Loucy (cell line): ENCODE measurements at regions not wholly inside any gene's neighbourhood (a gene's known extent, or its start where the extent isn't known, plus 50 kb on each side); places are given as distances from the start of the nearest gene placed in this dataset.

Experiments used
- EZH2phosphoT487 ChIP-seq: fragments of 200-600 bp; IDR thresholded peaks from 2 replicates; pipeline ENCODE4 v1.6.1; 2018; ENCODE audit warnings: antibody characterized with exemption, mild to moderate bottlenecking, moderate library complexity, borderline replicate concordance
- TF ChIP-seq, protein P1 (sequence below): fragments of 200-600 bp; sonication (generic); conservative IDR thresholded peaks from 2 replicates; pipeline ENCODE4 v1.5.1; 2014; ENCODE audit warnings: mild to moderate bottlenecking, antibody characterized with exemption, low read length

DNA sequence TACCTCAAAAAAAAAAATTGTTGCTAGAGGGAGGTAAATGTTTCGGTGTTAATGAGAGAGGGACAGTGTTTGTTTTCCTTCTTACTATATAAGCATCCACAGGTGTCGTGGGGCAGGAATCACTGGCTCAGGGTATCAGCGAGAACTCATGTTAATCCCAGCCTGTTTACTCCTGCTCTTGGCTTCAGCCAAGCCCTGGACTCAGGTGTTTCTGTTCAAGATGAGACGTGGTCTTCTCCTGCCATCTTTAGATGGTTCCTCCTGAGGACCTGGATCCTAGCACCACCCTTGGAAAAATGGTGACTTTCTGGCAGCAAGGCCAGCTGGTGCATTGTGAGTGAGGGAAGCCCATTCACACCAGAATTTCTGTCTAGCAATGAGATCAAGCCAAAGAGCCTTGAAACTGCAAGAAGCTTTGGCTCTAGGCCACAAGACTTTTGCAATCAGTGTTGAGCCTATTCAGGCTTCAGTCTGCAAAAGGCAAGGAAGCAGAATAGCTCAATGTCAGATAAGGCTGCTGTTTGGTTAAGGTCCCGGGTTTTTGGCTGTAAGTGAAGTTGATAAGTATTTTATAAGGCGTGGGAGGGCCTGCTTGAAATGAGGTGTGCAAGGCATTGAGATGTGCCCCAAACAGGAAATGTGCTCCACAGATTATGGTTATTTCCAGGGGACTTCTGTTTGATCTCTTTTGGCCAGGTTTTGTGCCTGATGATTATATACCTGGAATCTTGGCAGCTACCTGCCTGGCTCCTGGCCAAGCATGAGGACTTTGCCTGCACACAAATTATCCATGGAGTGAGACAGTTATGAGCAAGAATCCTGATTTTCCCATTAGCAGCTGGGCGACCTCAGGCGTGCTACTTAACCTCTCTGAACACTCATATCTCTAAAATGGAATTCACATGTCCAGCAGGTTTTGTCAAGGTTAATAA lies 99.8 kb downstream of the TENT4A start:
- TF ChIP-seq, protein P1, sequence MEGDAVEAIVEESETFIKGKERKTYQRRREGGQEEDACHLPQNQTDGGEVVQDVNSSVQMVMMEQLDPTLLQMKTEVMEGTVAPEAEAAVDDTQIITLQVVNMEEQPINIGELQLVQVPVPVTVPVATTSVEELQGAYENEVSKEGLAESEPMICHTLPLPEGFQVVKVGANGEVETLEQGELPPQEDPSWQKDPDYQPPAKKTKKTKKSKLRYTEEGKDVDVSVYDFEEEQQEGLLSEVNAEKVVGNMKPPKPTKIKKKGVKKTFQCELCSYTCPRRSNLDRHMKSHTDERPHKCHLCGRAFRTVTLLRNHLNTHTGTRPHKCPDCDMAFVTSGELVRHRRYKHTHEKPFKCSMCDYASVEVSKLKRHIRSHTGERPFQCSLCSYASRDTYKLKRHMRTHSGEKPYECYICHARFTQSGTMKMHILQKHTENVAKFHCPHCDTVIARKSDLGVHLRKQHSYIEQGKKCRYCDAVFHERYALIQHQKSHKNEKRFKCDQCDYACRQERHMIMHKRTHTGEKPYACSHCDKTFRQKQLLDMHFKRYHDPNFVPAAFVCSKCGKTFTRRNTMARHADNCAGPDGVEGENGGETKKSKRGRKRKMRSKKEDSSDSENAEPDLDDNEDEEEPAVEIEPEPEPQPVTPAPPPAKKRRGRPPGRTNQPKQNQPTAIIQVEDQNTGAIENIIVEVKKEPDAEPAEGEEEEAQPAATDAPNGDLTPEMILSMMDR: no peak
- TF ChIP-seq EZH2phosphoT487: no peak
